HEK293 (cell line): ENCODE measurements at regions not wholly inside any gene's neighbourhood (a gene's known extent, or its start where the extent isn't known, plus 50 kb on each side); places are given as distances from the start of the nearest gene placed in this dataset.

ENCODE experiments used
- CTCF ChIA-PET: fragments of 350-600 bp; formaldehyde crosslinking; extraction: SDS; loops from one replicate; lab custom pipeline; 2021; ENCODE audit warnings: antibody characterized with exemption; lab: Yijun Ruan, JAX
- POLR2A ChIA-PET: fragments of 300-600 bp; formaldehyde crosslinking; extraction: SDS; loops from one replicate; lab custom pipeline; 2020; ENCODE audit warnings: antibody characterized with exemption, inconsistent platforms; lab: Yijun Ruan, JAX
- H3K27ac ChIP-seq: fragments of 200-500 bp; sonication (Bioruptor generic); 2 replicates; pipeline ENCODE4 v1.5.1; 2014; ENCODE audit warnings: low read depth, low read length, control low read depth, inconsistent platforms; ENCODE audit errors: extremely low read depth
- H3K36me3 ChIP-seq, 2 experiments: fragments of 200-500 bp in 1 of 2; sonication (Bioruptor generic) in 1 of 2; 1 replicate in 1 of 2; 2 replicates in 1 of 2; pipeline ENCODE4 v1.5.1; 2014 to 2017; ENCODE audit warnings: inconsistent platforms in 2 of 2, low read length in 2 of 2; ENCODE audit not compliant: control insufficient read depth in 2 of 2, insufficient read depth in 1 of 2
- H3K4me1 ChIP-seq: fragments of 200-500 bp; sonication (Bioruptor generic); 2 replicates; pipeline ENCODE4 v1.5.1; 2014; ENCODE audit warnings: mild to moderate bottlenecking, low read length, inconsistent platforms; ENCODE audit not compliant: control insufficient read depth, insufficient read depth
- H3K4me3 ChIP-seq: 2 replicates; pipeline ENCODE4 v1.5.1; 2011; ENCODE audit warnings: low read depth, mild to moderate bottlenecking, control low read depth, low read length, moderate library complexity
- H3K9me3 ChIP-seq: fragments of 200-500 bp; sonication (Bioruptor generic); 2 replicates; pipeline ENCODE4 v1.5.1; 2014; ENCODE audit warnings: low read depth, low read length, inconsistent platforms; ENCODE audit not compliant: control insufficient read depth, insufficient read depth
- BCL11B ChIP-seq: fragments of 450-650 bp; formaldehyde crosslinking; IDR thresholded peaks from 2 replicates; pipeline ENCODE4 v1.5.1; 2016; ENCODE audit warnings: low read depth, missing biosample characterization, missing genetic modification characterization
- GLI2 ChIP-seq: fragments of 450-650 bp; formaldehyde crosslinking; IDR thresholded peaks from 2 replicates; pipeline ENCODE4; 2017; ENCODE audit warnings: missing biosample characterization, missing genetic modification characterization, low read depth, borderline replicate concordance
- KLF8 ChIP-seq: fragments of 450-650 bp; formaldehyde crosslinking; IDR thresholded peaks from 2 replicates; pipeline ENCODE4 v1.5.1; 2016; ENCODE audit warnings: missing biosample characterization, missing genetic modification characterization
- MZF1 ChIP-seq: fragments of 450-650 bp; formaldehyde crosslinking; IDR thresholded peaks from 2 replicates; pipeline ENCODE4 v1.5.1; 2017; ENCODE audit warnings: missing biosample characterization, missing genetic modification characterization, borderline replicate concordance
- TCF7L2 ChIP-seq: IDR thresholded peaks from 2 replicates; pipeline ENCODE4 v1.6.1; 2011; ENCODE audit warnings: low read depth, mild to moderate bottlenecking, inconsistent platforms, low read length, moderate library complexity, borderline replicate concordance
- ZBTB8A ChIP-seq: fragments of 450-650 bp; formaldehyde crosslinking; IDR thresholded peaks from 2 replicates; pipeline ENCODE4 v1.5.1; 2016; ENCODE audit warnings: missing biosample characterization, missing genetic modification characterization
- ZFHX2 ChIP-seq: fragments of 450-650 bp; formaldehyde crosslinking; conservative IDR thresholded peaks from 2 replicates; pipeline ENCODE4 v1.5.1; 2016; ENCODE audit warnings: missing biosample characterization, missing genetic modification characterization
- ZNF155 ChIP-seq: fragments of 450-650 bp; formaldehyde crosslinking; IDR thresholded peaks from 2 replicates; pipeline ENCODE4 v1.5.1; 2016; ENCODE audit warnings: missing biosample characterization, missing genetic modification characterization
- ZNF221 ChIP-seq: fragments of 450-650 bp; formaldehyde crosslinking; IDR thresholded peaks from 2 replicates; pipeline ENCODE4 v1.5.1; 2017; ENCODE audit warnings: missing biosample characterization, missing genetic modification characterization, borderline replicate concordance
- ZNF223 ChIP-seq: fragments of 450-650 bp; formaldehyde crosslinking; IDR thresholded peaks from 2 replicates; pipeline ENCODE4 v1.5.1; 2016; ENCODE audit warnings: missing biosample characterization, missing genetic modification characterization
- ZNF266 ChIP-seq: fragments of 450-650 bp; formaldehyde crosslinking; IDR thresholded peaks from 2 replicates; pipeline ENCODE4 v1.5.1; 2016; ENCODE audit warnings: missing biosample characterization, missing genetic modification characterization, low read depth
- ZNF354C ChIP-seq: fragments of 450-650 bp; formaldehyde crosslinking; IDR thresholded peaks from 2 replicates; pipeline ENCODE4 v1.5.1; 2016; ENCODE audit warnings: missing biosample characterization, missing genetic modification characterization, low read depth, borderline replicate concordance
- ZNF404 ChIP-seq: fragments of 450-650 bp; formaldehyde crosslinking; IDR thresholded peaks from 2 replicates; pipeline ENCODE4 v1.5.1; 2017; ENCODE audit warnings: missing biosample characterization, missing genetic modification characterization
- ZNF426 ChIP-seq: fragments of 450-650 bp; formaldehyde crosslinking; IDR thresholded peaks from 2 replicates; pipeline ENCODE4 v1.5.1; 2017; ENCODE audit warnings: missing biosample characterization, missing genetic modification characterization, mild to moderate bottlenecking, inconsistent platforms, moderate library complexity
- ZNF48 ChIP-seq: fragments of 450-650 bp; formaldehyde crosslinking; IDR thresholded peaks from 2 replicates; pipeline ENCODE4 v1.5.1; 2016; ENCODE audit warnings: missing biosample characterization, missing genetic modification characterization
- ZNF544 ChIP-seq: fragments of 450-650 bp; formaldehyde crosslinking; IDR thresholded peaks from 2 replicates; pipeline ENCODE4 v1.5.0; 2017; ENCODE audit warnings: missing biosample characterization, missing genetic modification characterization
- ZNF623 ChIP-seq: fragments of 450-650 bp; formaldehyde crosslinking; IDR thresholded peaks from 2 replicates; pipeline ENCODE4 v1.5.1; 2016; ENCODE audit warnings: missing biosample characterization, missing genetic modification characterization
- ZNF660 ChIP-seq: fragments of 450-650 bp; IDR thresholded peaks from 2 replicates; pipeline ENCODE4 v1.5.1; 2018; ENCODE audit warnings: missing biosample characterization, mild to moderate bottlenecking, missing genetic modification characterization
- ZNF707 ChIP-seq: fragments of 450-650 bp; formaldehyde crosslinking; IDR thresholded peaks from 2 replicates; pipeline ENCODE4 v1.5.1; 2016; ENCODE audit warnings: missing biosample characterization, missing genetic modification characterization
- ZNF76 ChIP-seq: fragments of 450-650 bp; formaldehyde crosslinking; IDR thresholded peaks from 2 replicates; pipeline ENCODE4; 2016; ENCODE audit warnings: low read depth, missing biosample characterization, missing genetic modification characterization, borderline replicate concordance
- ZNF776 ChIP-seq: fragments of 450-650 bp; formaldehyde crosslinking; IDR thresholded peaks from 2 replicates; pipeline ENCODE4 v1.5.0; 2017; ENCODE audit warnings: missing biosample characterization, missing genetic modification characterization, borderline replicate concordance
- TF ChIP-seq, protein P1 (sequence below): fragments of 450-650 bp; formaldehyde crosslinking; IDR thresholded peaks from 2 replicates; pipeline ENCODE4 v1.5.1; 2016; ENCODE audit warnings: missing biosample characterization, missing genetic modification characterization, low read depth
- TF ChIP-seq, protein P2 (sequence below): fragments of 450-650 bp; formaldehyde crosslinking; IDR thresholded peaks from 2 replicates; pipeline ENCODE4 v1.5.1; 2016; ENCODE audit warnings: missing biosample characterization, missing genetic modification characterization

DNA sequence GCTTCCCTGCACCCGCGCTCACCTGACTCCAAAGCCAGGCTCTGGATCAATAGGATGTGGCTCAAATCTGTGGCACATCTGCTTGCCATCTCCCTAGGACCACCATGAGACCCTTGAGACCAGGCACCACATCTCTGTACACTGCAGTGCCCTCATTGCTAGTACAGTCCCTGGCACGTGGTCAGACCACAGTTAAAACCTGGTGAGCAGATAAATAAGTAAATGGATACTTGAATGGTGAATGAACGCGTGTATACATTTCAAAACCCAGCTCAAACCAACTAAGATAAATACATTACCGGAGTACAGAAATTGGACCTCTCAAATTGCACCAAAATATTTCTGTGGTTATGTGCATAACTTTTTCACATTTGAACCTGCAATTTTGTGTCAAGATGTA, 221.2 kb upstream of the IRX4 start:
- CTCF ChIA-PET = interaction anchor here (0.7 kb wide), 1 partner anchor 9 kb away, joined by 3 read pairs; no protein-coding TSS in a partner anchor
- no peak overlapping the region for H3K4me3 ChIP-seq
- no peaks in the 10 kb centered on the region for H3K36me3 ChIP-seq
- no peaks in the 10 kb centered on the region for H3K4me1 ChIP-seq
- TF ChIP-seq ZNF544 (tag by site-specific recombination) = no peak
- TF ChIP-seq, protein P1, sequence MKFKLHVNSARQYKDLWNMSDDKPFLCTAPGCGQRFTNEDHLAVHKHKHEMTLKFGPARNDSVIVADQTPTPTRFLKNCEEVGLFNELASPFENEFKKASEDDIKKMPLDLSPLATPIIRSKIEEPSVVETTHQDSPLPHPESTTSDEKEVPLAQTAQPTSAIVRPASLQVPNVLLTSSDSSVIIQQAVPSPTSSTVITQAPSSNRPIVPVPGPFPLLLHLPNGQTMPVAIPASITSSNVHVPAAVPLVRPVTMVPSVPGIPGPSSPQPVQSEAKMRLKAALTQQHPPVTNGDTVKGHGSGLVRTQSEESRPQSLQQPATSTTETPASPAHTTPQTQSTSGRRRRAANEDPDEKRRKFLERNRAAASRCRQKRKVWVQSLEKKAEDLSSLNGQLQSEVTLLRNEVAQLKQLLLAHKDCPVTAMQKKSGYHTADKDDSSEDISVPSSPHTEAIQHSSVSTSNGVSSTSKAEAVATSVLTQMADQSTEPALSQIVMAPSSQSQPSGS = no peak
- TF ChIP-seq, protein P2, sequence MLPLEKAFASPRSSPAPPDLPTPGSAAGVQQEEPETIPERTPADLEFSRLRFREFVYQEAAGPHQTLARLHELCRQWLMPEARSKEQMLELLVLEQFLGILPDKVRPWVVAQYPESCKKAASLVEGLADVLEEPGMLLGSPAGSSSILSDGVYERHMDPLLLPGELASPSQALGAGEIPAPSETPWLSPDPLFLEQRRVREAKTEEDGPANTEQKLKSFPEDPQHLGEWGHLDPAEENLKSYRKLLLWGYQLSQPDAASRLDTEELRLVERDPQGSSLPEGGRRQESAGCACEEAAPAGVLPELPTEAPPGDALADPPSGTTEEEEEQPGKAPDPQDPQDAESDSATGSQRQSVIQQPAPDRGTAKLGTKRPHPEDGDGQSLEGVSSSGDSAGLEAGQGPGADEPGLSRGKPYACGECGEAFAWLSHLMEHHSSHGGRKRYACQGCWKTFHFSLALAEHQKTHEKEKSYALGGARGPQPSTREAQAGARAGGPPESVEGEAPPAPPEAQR = no peak
- TF ChIP-seq ZNF623 (tag by site-specific recombination) = no peak
- TF ChIP-seq MZF1 (tag by site-specific recombination) = no peak
- TF ChIP-seq BCL11B (tag by site-specific recombination) = no peak
- TF ChIP-seq GLI2 (tag by site-specific recombination) = no peak
- TF ChIP-seq ZNF776 (tag by site-specific recombination) = no peak
- no peak for TF ChIP-seq ZNF660
- H3K9me3 ChIP-seq = no peaks in the 10 kb centered on the region
- H3K27ac ChIP-seq = no peak overlapping the region
- POLR2A ChIA-PET = no interaction called here

DNA sequence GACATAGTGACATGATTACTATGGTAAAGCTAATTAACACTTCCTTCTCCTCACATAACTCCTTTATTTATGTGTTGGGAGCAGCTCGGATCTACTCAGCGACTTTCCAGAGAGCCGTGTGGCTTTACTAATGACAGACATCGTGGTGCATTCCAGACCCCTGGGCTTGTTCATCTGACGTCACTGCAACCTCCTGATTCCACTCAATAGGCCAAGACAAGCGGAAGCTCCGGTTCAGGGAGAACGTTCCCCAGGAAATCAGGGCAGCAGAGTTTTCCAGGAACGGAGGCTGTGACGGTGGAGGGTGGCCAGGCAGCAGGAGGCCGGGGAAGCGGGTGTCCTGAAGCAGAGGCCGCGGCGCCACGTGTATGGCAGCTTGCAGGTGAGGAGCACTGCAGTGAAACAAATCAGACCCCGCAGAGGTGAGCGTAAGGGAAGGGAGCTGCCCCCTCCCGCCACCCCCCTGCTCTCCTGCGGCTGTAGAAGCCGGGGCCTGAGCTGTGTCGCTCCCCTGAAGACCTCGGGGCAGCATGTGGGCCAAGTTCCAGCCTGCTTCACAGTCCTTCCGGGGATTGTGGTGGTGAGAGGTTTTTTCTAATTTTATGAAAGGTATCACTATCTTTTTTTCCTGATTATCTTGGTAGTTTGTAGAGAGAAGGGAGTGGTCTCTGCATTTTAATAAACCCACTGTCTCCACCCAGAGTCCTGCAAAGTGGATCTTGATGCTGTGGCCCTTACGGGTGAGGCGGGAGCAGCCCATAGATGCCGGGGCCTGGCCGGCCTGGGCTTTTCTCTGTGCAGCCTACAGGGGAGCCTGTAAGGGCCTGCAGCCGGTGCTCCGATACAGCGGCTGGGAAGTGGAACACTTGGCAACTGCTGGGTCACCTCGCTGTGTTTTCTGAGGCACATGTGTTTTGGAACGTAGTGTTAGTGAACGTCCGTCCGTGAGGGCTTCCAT, 220.4 kb upstream of the IRX4 start:
- H3K36me3 ChIP-seq = no peaks in the 10 kb centered on the region
- POLR2A ChIA-PET = no interaction called here
- CTCF ChIA-PET = no interaction called here

DNA sequence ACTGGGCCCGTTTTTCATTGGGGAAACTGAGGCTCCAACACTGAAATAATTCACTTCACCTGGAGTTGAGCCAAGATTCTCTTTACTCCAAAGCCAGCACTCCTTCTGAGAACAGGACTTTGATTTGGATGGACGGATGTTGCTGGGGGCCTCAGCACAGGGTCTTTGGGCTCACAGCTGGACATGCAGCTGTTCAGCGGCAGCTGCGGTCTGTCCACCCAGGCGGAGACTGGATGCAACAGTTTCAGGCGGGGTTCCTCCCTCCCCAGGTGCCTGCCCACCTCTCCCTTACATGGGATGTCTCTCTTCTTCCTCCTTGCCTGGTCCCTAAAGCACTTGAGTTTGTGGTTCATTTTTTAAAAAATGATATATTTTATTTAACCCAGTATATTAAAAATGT, 219.0 kb upstream of the IRX4 start:
- H3K27ac ChIP-seq = no peak overlapping the region
- H3K9me3 ChIP-seq = no peaks in the 10 kb centered on the region
- H3K36me3 ChIP-seq = no peaks in the 10 kb centered on the region
- H3K4me1 ChIP-seq = no peaks in the 10 kb centered on the region
- H3K4me3 ChIP-seq = no peak overlapping the region
- ChIA-PET CTCF (no interaction called here), POLR2A (no interaction called here)
- TF ChIP-seq ZBTB8A (tag by site-specific recombination) (no peak), ZNF48 (tag by site-specific recombination) (no peak), ZFHX2 (tag by site-specific recombination) (no peak), TCF7L2 (no peak), ZNF404 (tag by site-specific recombination) (no peak), ZNF155 (tag by site-specific recombination) (no peak), ZNF223 (tag by site-specific recombination) (no peak), KLF8 (tag by site-specific recombination) (no peak), ZNF221 (no peak), ZNF76 (tag by site-specific recombination) (no peak), ZNF707 (no peak), ZNF354C (tag by site-specific recombination) (no peak), ZNF266 (no peak)
- TF ChIP-seq, protein P1 = no peak

More for the DNA sequence above, 220.4 kb upstream of the IRX4 start:
- TF ChIP-seq, protein P1 = 0 out of 2 replicates have a peak, but pooled peaks have one; percentile 28
- TF ChIP-seq ZNF426 = no peak
- H3K9me3 ChIP-seq = no peaks in the 10 kb centered on the region
- H3K4me1 ChIP-seq = no peaks in the 10 kb centered on the region
- no peak overlapping the region for H3K27ac ChIP-seq
- no peak overlapping the region for H3K4me3 ChIP-seq
